ENCODE measurements at regions not wholly inside any gene's neighbourhood (a gene's known extent, or its start where the extent isn't known, plus 50 kb on each side); places are given as distances from the start of the nearest gene placed in this dataset.
"Not testable (repeated sequence)": the region's sequence is repeated elsewhere in the genome, so short reads cannot be mapped to it uniquely, and the experiment has no call there.

DNA sequence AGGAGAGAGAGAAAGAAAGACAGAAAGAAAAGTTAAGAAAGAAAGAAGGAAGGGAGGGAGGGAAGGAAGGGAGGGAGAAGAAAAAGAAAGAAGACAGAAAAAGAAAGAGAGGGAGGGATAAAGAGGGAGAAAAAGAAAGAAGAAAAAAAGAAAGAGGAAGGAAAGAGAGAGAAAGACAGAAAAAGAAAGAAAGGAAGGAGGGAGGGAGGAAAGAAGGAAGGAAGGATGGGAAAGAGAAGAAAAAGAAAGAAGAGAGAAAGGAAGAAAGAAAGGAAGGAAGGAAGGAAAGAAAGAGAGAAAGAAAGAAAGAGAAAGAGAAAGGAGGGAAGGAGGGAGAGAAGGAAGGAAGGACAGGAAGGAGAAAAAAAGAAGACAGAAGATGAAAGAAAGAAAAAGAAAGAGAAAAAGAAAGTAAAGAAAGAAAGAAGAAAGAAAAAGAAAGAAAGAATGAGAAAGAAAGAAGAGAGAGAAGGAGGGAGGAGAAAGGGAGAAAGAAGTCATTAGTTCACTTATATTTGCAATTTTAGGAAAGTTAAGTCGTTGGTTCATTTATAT is 567.2 kb upstream of the CBLB start:
- Histone ChIP-seq H3K9me3 (no peaks in the 10 kb centered on the region), H3K4me3 (no peak overlapping the region), H3K4me1 (no peaks in the 10 kb centered on the region), H3K27me3 (no peaks in the 10 kb centered on the region), H3K36me3 (no peaks in the 10 kb centered on the region), H3K27ac (no peak overlapping the region)
- no peak for DNase-seq
- intact Hi-C loops (cut with DNase I; ENCODE audit: low total_unique reads): no loop called here
- TF ChIP-seq, protein P1, sequence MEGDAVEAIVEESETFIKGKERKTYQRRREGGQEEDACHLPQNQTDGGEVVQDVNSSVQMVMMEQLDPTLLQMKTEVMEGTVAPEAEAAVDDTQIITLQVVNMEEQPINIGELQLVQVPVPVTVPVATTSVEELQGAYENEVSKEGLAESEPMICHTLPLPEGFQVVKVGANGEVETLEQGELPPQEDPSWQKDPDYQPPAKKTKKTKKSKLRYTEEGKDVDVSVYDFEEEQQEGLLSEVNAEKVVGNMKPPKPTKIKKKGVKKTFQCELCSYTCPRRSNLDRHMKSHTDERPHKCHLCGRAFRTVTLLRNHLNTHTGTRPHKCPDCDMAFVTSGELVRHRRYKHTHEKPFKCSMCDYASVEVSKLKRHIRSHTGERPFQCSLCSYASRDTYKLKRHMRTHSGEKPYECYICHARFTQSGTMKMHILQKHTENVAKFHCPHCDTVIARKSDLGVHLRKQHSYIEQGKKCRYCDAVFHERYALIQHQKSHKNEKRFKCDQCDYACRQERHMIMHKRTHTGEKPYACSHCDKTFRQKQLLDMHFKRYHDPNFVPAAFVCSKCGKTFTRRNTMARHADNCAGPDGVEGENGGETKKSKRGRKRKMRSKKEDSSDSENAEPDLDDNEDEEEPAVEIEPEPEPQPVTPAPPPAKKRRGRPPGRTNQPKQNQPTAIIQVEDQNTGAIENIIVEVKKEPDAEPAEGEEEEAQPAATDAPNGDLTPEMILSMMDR (IDR thresholded peaks at IDR 0.05): no peak
- no peak for TF ChIP-seq POLR2A (IDR thresholded peaks at IDR 0.05)

DNA sequence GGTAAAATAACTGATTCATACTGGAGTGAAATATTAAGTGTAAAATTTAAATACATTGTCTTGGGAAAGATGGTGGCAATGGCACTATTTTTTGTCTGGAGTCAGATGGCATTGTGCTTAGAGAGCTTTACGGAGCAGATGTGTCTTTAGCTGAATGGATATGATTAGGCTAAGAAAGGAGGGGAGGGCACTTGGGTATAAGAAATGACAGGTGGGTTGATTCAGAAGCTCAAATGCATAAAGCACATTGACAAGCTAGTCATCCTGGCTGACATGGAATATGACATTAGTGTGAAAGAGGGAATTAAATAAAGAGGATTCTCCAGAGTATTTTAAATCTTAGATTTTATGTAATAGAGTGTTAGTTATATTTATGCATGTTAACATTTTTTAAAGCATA is 570.1 kb upstream of the CBLB start:
- Histone ChIP-seq H3K9me3 (no peaks in the 10 kb centered on the region), H3K27me3 (no peaks in the 10 kb centered on the region), H3K4me1 (no peaks in the 10 kb centered on the region), H3K27ac (no peak overlapping the region), H3K36me3 (no peaks in the 10 kb centered on the region), H3K4me3 (no peak overlapping the region)
- TF ChIP-seq, protein P1 (IDR thresholded peaks at IDR 0.05): no peak
- no peak for TF ChIP-seq POLR2A (IDR thresholded peaks at IDR 0.05)
- intact Hi-C loops (cut with DNase I; ENCODE audit: low total_unique reads): no loop called here
- no peak for DNase-seq

DNA sequence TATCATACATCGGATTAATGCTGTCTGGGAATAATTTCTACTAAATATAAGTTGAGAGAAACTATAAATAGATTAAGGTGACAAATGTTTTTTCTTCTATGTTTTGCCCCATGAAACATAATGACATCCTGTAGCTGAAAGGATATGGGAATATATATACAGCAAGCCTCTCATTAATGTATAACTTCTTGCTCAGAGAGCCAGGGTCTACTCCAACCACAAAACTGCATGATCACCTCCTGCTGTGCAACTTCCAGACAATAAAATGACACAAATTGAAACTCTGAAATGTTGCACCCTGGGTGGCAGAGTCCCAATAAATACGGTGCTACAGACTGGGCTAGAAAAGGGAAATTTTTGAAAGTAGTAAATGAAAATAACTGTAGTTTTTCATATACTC is 571.9 kb upstream of the CBLB start:
- no peak for DNase-seq
- no peaks in the 10 kb centered on the region for H3K27me3 ChIP-seq
- H3K4me3 ChIP-seq: no peak overlapping the region
- TF ChIP-seq POLR2A (IDR thresholded peaks at IDR 0.05): no peak
- TF ChIP-seq, protein P1 (IDR thresholded peaks at IDR 0.05): no peak
- intact Hi-C loops (cut with DNase I; ENCODE audit: low total_unique reads): no loop called here
- H3K4me1 ChIP-seq: no peaks in the 10 kb centered on the region
- H3K36me3 ChIP-seq: no peaks in the 10 kb centered on the region
- no peaks in the 10 kb centered on the region for H3K9me3 ChIP-seq
- H3K27ac ChIP-seq: no peak overlapping the region

DNA sequence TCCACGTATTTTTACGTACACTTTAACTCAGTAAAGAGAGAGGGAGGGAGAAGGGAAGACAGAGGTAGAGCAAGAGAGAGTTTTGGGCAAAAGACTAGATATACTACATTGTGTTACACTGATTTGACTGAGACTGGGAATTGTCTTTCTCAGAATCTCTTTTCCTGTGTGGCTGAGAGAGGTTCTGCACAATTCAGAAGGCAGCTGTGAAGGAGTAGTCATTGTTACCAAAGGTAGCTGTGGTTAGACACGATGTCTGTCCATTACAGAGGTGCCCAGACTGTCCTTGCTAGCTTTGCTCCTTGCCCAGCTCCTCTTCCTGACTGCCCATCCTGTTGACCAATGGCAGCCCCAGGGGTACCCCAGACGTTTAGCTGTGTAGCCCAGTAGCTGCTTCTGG is 577.5 kb upstream of the CBLB start:
- no peaks in the 10 kb centered on the region for H3K27me3 ChIP-seq
- H3K4me1 ChIP-seq: no peaks in the 10 kb centered on the region
- no peak overlapping the region for H3K27ac ChIP-seq
- intact Hi-C loops (cut with DNase I; ENCODE audit: low total_unique reads): no loop called here
- no peaks in the 10 kb centered on the region for H3K36me3 ChIP-seq
- DNase-seq: no peak
- TF ChIP-seq, protein P1 (IDR thresholded peaks at IDR 0.05): no peak
- TF ChIP-seq POLR2A (IDR thresholded peaks at IDR 0.05): no peak
- no peaks in the 10 kb centered on the region for H3K9me3 ChIP-seq
- no peak overlapping the region for H3K4me3 ChIP-seq

DNA sequence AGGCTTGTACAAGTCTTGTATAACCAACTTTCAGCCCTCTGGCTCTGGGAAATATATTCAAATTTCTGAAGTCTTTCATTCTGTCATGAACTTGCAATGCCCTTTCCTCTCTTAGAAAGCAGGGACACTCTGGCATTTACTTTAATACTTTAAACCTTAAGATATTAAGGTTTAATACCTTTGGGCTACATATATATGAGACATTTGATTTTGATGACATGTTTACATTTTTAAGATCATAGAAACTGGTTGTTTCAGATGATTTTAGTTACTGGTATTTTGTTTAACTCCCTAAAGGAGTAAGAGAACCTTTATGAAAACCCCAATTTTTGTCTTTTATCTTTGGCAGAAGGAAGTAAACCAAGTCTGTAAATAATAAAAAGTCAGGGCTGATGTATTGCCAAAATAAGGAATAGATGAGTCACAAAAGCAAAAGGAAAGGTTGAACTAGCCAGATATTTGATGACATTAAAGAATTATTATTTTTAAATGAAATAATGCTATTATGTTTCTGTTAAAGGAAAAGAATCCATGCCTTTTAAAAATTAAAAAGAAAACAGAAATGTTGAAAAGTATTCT is 579.0 kb upstream of the CBLB start:
- intact Hi-C loops (cut with DNase I; ENCODE audit: low total_unique reads): no loop called here
- no peak overlapping the region for H3K27ac ChIP-seq
- no peaks in the 10 kb centered on the region for H3K27me3 ChIP-seq
- DNase-seq: no peak
- no peaks in the 10 kb centered on the region for H3K9me3 ChIP-seq
- no peaks in the 10 kb centered on the region for H3K36me3 ChIP-seq
- no peak for TF ChIP-seq POLR2A (IDR thresholded peaks at IDR 0.05)
- TF ChIP-seq, protein P1 (IDR thresholded peaks at IDR 0.05): no peak
- no peak overlapping the region for H3K4me3 ChIP-seq
- no peaks in the 10 kb centered on the region for H3K4me1 ChIP-seq

DNA sequence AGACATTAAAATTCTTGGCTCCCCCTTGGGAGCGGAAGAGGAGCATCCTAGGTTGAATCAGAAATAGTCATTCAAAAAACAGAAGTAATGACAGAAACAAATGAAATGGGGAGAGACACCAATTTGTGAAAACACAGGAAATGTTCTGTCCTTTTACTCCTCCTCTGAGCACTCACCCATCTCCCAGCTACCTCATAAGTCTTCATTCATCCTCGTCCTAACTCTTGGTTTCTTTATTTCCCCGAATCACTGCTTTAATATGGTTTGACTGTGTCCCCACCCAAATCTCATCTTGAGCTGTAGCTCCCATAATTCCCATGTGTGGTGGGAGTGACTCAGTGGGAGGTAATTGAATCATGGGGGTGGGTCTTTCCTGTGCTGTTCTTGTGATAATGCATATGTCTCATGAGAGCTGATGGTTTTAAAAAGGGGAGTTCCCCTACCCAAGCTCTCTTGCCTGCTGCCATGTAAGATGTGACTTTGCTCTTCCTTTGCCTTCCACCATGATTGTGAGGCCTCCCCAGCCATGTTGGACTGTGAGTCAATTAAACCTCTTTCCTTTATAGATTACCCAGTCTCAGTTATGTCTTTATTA is 579.7 kb upstream of the CBLB start:
- H3K4me3 ChIP-seq; H3K27ac ChIP-seq; H3K27me3 ChIP-seq; DNase-seq; H3K9me3 ChIP-seq; H3K4me1 ChIP-seq; intact Hi-C loops (cut with DNase I; ENCODE audit: low total_unique reads); H3K36me3 ChIP-seq: not testable (repeated sequence)

Measured in uterus (tissue), 3 donors.